HEK293 (cell line): ENCODE measurements at regions not wholly inside any gene's neighbourhood (a gene's known extent, or its start where the extent isn't known, plus 50 kb on each side); places are given as distances from the start of the nearest gene placed in this dataset.

ENCODE experiments used
- ZNF202 ChIP-seq: fragments of 450-650 bp; formaldehyde crosslinking; IDR thresholded peaks from 2 replicates; pipeline ENCODE4 v1.5.1; 2016; ENCODE audit warnings: missing biosample characterization, missing genetic modification characterization, borderline replicate concordance
- ZNF302 ChIP-seq: fragments of 450-650 bp; formaldehyde crosslinking; IDR thresholded peaks from 2 replicates; pipeline ENCODE4 v1.5.1; 2016; ENCODE audit warnings: missing biosample characterization, missing genetic modification characterization, low read depth
- ZNF585B ChIP-seq: fragments of 450-650 bp; formaldehyde crosslinking; IDR thresholded peaks from 2 replicates; pipeline ENCODE4 v1.5.1; 2016; ENCODE audit warnings: missing biosample characterization, missing genetic modification characterization
- TF ChIP-seq, protein P1 (sequence below): fragments of 450-650 bp; formaldehyde crosslinking; IDR thresholded peaks from 2 replicates; pipeline ENCODE4 v1.5.1; 2016; ENCODE audit warnings: missing biosample characterization, missing genetic modification characterization
- TF ChIP-seq, protein P2 (sequence below): sonication (generic); formaldehyde crosslinking; IDR thresholded peaks from 2 replicates; pipeline ENCODE4 v1.8.1; 2022; ENCODE audit warnings: mild to moderate bottlenecking, moderate library complexity, missing genetic modification reagents

DNA sequence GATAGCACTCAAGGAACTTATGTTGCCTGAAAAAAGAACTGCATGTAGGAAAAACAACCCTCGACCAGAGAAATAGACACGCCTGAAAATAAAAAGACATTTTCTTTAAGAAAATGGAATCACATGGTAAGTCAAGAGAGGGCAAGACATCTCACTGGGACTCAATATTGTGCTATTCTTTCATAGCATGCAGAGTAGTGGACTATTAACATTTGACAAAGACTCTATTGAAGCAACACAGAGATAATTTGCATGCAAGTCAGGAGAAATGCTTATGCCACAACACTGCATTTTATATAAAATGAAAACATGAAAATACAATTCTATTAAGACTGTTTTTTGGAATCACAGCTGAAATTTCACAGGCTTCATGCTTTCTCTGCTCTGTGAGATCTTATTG, 77.9 kb upstream of the RHOBTB1 start:
- TF ChIP-seq, protein P1, sequence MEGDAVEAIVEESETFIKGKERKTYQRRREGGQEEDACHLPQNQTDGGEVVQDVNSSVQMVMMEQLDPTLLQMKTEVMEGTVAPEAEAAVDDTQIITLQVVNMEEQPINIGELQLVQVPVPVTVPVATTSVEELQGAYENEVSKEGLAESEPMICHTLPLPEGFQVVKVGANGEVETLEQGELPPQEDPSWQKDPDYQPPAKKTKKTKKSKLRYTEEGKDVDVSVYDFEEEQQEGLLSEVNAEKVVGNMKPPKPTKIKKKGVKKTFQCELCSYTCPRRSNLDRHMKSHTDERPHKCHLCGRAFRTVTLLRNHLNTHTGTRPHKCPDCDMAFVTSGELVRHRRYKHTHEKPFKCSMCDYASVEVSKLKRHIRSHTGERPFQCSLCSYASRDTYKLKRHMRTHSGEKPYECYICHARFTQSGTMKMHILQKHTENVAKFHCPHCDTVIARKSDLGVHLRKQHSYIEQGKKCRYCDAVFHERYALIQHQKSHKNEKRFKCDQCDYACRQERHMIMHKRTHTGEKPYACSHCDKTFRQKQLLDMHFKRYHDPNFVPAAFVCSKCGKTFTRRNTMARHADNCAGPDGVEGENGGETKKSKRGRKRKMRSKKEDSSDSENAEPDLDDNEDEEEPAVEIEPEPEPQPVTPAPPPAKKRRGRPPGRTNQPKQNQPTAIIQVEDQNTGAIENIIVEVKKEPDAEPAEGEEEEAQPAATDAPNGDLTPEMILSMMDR: no peak
- TF ChIP-seq, protein P2, sequence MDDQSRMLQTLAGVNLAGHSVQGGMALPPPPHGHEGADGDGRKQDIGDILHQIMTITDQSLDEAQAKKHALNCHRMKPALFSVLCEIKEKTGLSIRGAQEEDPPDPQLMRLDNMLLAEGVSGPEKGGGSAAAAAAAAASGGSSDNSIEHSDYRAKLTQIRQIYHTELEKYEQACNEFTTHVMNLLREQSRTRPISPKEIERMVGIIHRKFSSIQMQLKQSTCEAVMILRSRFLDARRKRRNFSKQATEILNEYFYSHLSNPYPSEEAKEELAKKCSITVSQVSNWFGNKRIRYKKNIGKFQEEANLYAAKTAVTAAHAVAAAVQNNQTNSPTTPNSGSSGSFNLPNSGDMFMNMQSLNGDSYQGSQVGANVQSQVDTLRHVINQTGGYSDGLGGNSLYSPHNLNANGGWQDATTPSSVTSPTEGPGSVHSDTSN (CRISPR knock-in tag): no peak
- TF ChIP-seq ZNF302 (tag by site-specific recombination) (no peak), ZNF585B (tag by site-specific recombination) (no peak), ZNF202 (tag by site-specific recombination) (no peak)
